ENCODE measurements at regions not wholly inside any gene's neighbourhood (a gene's known extent, or its start where the extent isn't known, plus 50 kb on each side); places are given as distances from the start of the nearest gene placed in this dataset.

GRCh38 chrX:87327267-87327666, 190.3 kb upstream of the KLHL4 start:
- H3K27me3 ChIP-seq: no peaks in the 10 kb centered on the region
- no peak for DNase-seq
- intact Hi-C loops (cut with DNase I; ENCODE audit: low total_unique reads): no loop called here
- H3K36me3 ChIP-seq: no peaks in the 10 kb centered on the region
- H3K27ac ChIP-seq: no peak overlapping the region
- H3K4me3 ChIP-seq: no peak overlapping the region
- H3K9me3 ChIP-seq: no peaks in the 10 kb centered on the region
- TF ChIP-seq CTCF (IDR thresholded peaks at IDR 0.05): no peak
- H3K4me1 ChIP-seq: no peaks in the 10 kb centered on the region

GRCh38 chrX:87337267-87337666, 180.3 kb upstream of the KLHL4 start:
- Histone ChIP-seq H3K4me3 (no peak overlapping the region), H3K27me3 (no peaks in the 10 kb centered on the region), H3K36me3 (no peaks in the 10 kb centered on the region), H3K27ac (no peak overlapping the region), H3K9me3 (no peaks in the 10 kb centered on the region), H3K4me1 (no peaks in the 10 kb centered on the region)
- no peak for TF ChIP-seq CTCF (IDR thresholded peaks at IDR 0.05)
- intact Hi-C loops (cut with DNase I; ENCODE audit: low total_unique reads): loop anchor here (5.0 kb wide), 1 partner anchor 325 kb away; no protein-coding TSS in a partner anchor
- DNase-seq: no peak

GRCh38 chrX:87338510-87338909, 179.1 kb upstream of the KLHL4 start:
- Histone ChIP-seq H3K27ac (no peak overlapping the region), H3K4me1 (no peaks in the 10 kb centered on the region), H3K36me3 (no peaks in the 10 kb centered on the region), H3K4me3 (no peak overlapping the region), H3K27me3 (no peaks in the 10 kb centered on the region), H3K9me3 (no peaks in the 10 kb centered on the region)
- no peak for DNase-seq
- intact Hi-C loops (cut with DNase I; ENCODE audit: low total_unique reads): loop anchor here (5.0 kb wide), 1 partner anchor 324 kb away; no protein-coding TSS in a partner anchor
- peak; percentile 40 to 42 for TF ChIP-seq CTCF (IDR thresholded peaks at IDR 0.05)

- intact Hi-C loops (cut with DNase I; ENCODE audit: low total_unique reads): no loop called here
- Histone ChIP-seq H3K9me3 (no peaks in the 10 kb centered on the region), H3K27me3 (no peaks in the 10 kb centered on the region), H3K4me1 (no peaks in the 10 kb centered on the region), H3K4me3 (no peak overlapping the region), H3K27ac (no peak overlapping the region), H3K36me3 (no peaks in the 10 kb centered on the region)
- TF ChIP-seq CTCF (IDR thresholded peaks at IDR 0.05): no peak
- no peak for DNase-seq
These were observed 146.7 kb upstream of the KLHL4 start for GRCh38 chrX:87370865-87371264.

- DNase-seq: no peak
- Histone ChIP-seq H3K4me3 (no peak overlapping the region), H3K36me3 (no peaks in the 10 kb centered on the region), H3K9me3 (no peaks in the 10 kb centered on the region), H3K4me1 (no peaks in the 10 kb centered on the region), H3K27me3 (no peaks in the 10 kb centered on the region), H3K27ac (no peak overlapping the region)
- intact Hi-C loops (cut with DNase I; ENCODE audit: low total_unique reads): no loop called here
- TF ChIP-seq CTCF (IDR thresholded peaks at IDR 0.05): no peak
These were observed 143.3 kb upstream of the KLHL4 start for GRCh38 chrX:87374324-87374723.

GRCh38 chrX:87376896-87377295, 140.7 kb upstream of the KLHL4 start:
- Histone ChIP-seq H3K9me3 (no peaks in the 10 kb centered on the region), H3K36me3 (no peaks in the 10 kb centered on the region), H3K27ac (no peak overlapping the region), H3K27me3 (no peaks in the 10 kb centered on the region), H3K4me3 (no peak overlapping the region), H3K4me1 (no peaks in the 10 kb centered on the region)
- no peak for TF ChIP-seq CTCF (IDR thresholded peaks at IDR 0.05)
- DNase-seq: no peak
- intact Hi-C loops (cut with DNase I; ENCODE audit: low total_unique reads): no loop called here
